ENCODE measurements at regions not wholly inside any gene's neighbourhood (a gene's known extent, or its start where the extent isn't known, plus 50 kb on each side); places are given as distances from the start of the nearest gene placed in this dataset.

DNA sequence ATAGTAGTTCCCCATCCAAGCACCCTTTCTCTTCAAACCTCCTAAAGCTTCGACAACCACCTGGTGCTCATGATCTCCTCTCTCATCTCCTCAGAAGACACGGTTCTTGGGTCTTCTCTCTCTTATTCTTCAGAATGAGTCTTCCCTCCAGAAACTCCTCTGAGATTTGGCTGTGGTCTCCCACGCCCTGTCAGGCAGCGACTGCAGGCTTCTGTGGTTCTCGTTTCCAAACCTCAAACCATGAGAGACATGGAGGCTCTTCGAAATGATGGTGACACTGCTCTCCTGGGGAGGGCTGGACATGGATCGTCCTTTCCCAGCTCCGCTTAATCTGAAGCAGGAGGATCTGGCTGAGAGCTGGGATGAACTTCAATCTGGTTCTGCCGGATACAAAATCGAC lies 78.6 kb upstream of the PITRM1 start:
- TF ChIP-seq, protein P1, sequence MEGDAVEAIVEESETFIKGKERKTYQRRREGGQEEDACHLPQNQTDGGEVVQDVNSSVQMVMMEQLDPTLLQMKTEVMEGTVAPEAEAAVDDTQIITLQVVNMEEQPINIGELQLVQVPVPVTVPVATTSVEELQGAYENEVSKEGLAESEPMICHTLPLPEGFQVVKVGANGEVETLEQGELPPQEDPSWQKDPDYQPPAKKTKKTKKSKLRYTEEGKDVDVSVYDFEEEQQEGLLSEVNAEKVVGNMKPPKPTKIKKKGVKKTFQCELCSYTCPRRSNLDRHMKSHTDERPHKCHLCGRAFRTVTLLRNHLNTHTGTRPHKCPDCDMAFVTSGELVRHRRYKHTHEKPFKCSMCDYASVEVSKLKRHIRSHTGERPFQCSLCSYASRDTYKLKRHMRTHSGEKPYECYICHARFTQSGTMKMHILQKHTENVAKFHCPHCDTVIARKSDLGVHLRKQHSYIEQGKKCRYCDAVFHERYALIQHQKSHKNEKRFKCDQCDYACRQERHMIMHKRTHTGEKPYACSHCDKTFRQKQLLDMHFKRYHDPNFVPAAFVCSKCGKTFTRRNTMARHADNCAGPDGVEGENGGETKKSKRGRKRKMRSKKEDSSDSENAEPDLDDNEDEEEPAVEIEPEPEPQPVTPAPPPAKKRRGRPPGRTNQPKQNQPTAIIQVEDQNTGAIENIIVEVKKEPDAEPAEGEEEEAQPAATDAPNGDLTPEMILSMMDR (IDR thresholded peaks at IDR 0.05; ENCODE audit: insufficient read depth, low read length, missing control alignments): no peak
- CTCF ChIA-PET: no interaction called here
- no peak for DNase-seq (ENCODE audit: low read depth, low spot score)
- POLR2A ChIA-PET: interaction anchor here (0.8 kb wide), 1 partner anchor 817 kb away, joined by 3 read pairs; no protein-coding TSS in a partner anchor
- H3K4me3 ChIP-seq (ENCODE audit: low read depth, low read length): no peak overlapping the region

DNA sequence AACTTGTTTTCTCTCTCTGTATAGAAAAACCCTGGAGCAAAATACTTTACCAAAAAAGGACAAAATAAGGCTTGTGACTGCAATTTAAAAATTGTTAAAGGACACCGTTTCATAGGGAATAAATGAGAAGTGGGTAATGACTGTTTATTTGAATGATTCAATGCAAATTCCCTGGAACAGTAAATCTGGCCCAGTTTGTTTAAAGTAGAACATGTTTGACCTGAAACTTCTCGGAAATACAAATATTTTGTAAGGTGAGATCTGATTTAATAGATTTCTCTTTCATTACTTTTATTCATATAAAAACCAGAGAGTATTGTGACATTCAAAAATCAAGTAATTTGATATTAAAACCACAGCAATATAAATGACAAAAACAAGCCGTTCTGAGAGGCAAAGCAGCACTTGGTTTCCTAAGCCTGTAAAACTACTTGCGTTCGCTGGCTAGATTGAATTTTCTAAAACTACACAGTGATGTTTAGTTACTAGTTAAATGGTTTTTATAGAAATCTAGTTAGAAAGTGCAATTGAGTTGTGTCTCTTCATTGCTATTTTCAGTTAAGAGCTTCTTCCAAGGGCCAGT lies 76.8 kb upstream of the PITRM1 start:
- POLR2A ChIA-PET: interaction anchor here (0.6 kb wide), 1 partner anchor 526 kb away, joined by 4 read pairs; no protein-coding TSS in a partner anchor
- DNase-seq (ENCODE audit: low read depth, low spot score): no peak
- TF ChIP-seq, protein P1 (IDR thresholded peaks at IDR 0.05; ENCODE audit: insufficient read depth, low read length, missing control alignments): no peak
- H3K4me3 ChIP-seq (ENCODE audit: low read depth, low read length): no peak overlapping the region
- CTCF ChIA-PET: interaction anchor here (1.2 to 1.4 kb wide), 3 partner anchors 9 to 1518 kb away, joined by 3 to 5 read pairs (median 5); no protein-coding TSS in a partner anchor

DNA sequence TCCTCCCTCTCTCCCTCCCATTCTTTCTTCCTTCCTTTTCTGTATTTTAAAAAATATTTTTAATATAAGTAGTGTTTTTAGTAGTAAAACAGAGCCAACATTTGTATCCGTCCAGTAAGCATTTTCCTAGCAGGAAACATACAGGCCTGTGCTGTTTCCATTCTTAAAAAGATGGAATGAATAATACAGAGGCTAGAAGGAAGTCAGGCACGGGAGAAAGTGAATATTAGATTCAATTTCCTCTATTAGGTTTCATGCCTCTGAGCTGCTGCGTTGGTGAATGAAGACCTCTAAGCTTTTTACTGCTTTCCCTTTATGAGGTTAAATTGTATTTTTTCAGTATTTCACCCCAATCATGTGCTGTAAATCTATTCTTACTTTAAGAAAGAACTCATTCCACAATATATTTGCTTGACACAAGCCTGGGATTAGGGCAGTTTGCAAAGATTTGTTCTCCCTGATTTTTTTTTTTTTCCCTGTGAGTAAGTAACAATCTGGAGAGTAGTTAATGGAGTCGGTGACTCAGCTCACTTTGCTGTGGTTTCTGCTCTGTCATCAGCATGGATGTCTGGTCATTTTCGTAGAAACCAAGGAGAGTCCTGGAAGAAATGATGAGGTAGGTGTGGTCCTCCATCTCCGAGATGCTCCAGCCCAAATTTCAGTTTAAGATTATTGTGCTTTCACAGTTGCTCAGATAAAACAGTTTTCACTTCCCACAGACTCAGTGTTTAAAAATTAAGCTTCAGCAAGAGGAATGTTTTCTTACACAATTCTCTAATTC lies 76.1 kb upstream of the PITRM1 start:
- no peak overlapping the region for H3K4me3 ChIP-seq (ENCODE audit: low read depth, low read length)
- peak; percentile 70 for DNase-seq (ENCODE audit: low read depth, low spot score)
- CTCF ChIA-PET: interaction anchor here (1.2 to 1.4 kb wide), 3 partner anchors 8 to 1518 kb away, joined by 3 to 5 read pairs (median 5); no protein-coding TSS in a partner anchor
- POLR2A ChIA-PET: interaction anchor here (0.6 kb wide), 1 partner anchor 526 kb away, joined by 4 read pairs; no protein-coding TSS in a partner anchor
- TF ChIP-seq, protein P1 (IDR thresholded peaks at IDR 0.05; ENCODE audit: insufficient read depth, low read length, missing control alignments): no peak

DNA sequence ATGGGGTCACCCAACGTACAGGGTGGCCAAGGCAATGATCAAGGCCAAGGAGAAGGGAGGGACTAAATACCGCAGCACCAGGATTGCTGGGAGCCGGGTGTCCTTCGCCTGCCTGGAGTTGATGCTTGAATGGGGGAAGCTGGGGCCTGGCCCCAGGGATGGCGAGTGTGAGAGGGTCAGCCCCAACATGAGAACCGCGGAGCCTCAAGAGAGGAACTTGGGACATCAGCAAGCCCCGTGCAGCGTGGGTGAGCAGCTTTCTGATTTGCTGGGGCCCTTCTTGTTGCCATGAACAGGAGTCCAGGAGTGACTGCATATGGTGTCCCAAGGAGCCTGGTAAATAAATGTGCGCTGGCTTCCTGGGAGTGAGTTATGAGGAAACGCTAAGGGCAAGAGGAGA lies 72.8 kb upstream of the PITRM1 start:
- CTCF ChIA-PET: no interaction called here
- POLR2A ChIA-PET: no interaction called here

DNA sequence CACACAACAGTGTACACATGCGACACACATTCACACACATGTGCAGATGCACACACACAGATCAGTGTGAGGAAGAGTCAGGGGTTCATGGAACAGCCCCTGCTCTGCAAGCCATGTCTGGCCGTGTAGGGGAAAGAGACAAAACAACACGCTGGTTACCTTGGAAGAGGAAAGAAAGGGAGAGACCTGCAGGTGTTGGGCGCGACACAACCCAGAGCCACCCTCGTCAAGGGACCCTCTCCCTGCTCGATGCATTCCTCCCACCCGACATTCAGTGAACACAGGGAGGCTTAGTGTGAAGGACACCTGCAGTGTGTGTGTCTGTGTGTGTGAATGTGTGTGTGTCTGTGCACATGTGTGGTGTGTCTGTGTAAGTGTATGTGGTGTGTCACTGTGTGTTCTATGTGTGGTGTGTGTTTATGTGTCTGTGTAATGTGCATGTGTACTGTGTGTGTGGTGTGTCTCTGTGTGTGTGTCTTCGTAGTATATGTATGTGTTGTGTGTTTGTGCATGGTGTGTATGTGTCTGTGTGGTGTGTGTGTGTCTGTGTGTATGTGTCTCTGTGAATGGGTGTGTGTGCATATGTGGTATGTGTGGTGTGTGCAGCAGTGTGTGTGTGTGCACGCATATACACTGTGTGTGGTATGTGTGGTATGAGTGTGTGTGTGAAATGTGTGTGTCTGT lies 69.5 kb upstream of the PITRM1 start:
- TF ChIP-seq, protein P1 (IDR thresholded peaks at IDR 0.05; ENCODE audit: insufficient read depth, low read length, missing control alignments): no peak
- no peak for DNase-seq (ENCODE audit: low read depth, low spot score)
- no peak overlapping the region for H3K4me3 ChIP-seq (ENCODE audit: low read depth, low read length)
- POLR2A ChIA-PET: no interaction called here
- CTCF ChIA-PET: interaction anchor here (1.6 kb wide), 1 partner anchor 539 kb away, joined by 6 read pairs; no protein-coding TSS in a partner anchor

More for the DNA sequence above, 72.8 kb upstream of the PITRM1 start:
- DNase-seq (ENCODE audit: low read depth, low spot score): no peak
- H3K4me3 ChIP-seq (ENCODE audit: low read depth, low read length): no peak overlapping the region
- TF ChIP-seq, protein P1 (IDR thresholded peaks at IDR 0.05; ENCODE audit: insufficient read depth, low read length, missing control alignments): no peak

Data from AG04449 (cell line).